ENCODE measurements at regions not wholly inside any gene's neighbourhood (a gene's known extent, or its start where the extent isn't known, plus 50 kb on each side); places are given as distances from the start of the nearest gene placed in this dataset.
A peak's percentile ranks its signal among the peaks of the same experiment; 100 is the strongest.

DNA sequence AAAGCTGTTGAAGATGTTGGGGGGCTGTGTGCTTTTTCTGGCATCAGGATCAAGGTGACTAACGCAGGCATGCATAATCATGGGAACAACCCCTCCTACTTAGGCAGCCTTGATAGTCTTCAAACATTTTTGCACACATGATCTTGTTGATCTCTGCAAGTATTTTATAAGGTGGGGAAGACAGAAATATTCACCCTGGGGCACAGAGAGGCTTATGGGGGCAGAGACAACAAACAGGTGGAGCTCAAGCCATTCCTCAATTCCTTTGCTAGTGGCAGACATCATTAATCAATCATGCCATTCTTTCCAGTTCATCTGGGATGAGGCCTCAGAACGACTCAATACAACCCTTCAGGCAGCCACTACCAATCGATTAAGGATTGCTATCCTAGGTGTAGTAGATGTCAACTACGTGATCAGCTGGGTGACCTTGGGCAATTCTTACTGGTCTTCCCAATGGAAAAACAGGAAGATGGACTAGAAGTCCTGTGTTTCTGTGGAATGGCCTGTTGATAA is 110.3 kb upstream of the SMAD3 start:
- no peak overlapping the region for H3K4me2 ChIP-seq (ENCODE audit: low read depth, low read length)
- intact Hi-C loops (cut with micrococcal nuclease) (no loop called here), dilution Hi-C loops (cut with HindIII; ENCODE audit: low sequenced_read_pairs, unreplicated experiment) (no loop called here), in situ Hi-C loops (cut with MboI; ENCODE audit: low sequenced_read_pairs) (no loop called here)
- no peak overlapping the region for H3K56ac ChIP-seq (ENCODE audit: extremely low read depth, insufficient read depth, low read length)
- H3K79me1 ChIP-seq (ENCODE audit: low read depth in 1 of 2, low read length in 2 of 2) = no peaks in the 10 kb centered on the region
- no peak overlapping the region for H3K4me3 ChIP-seq (ENCODE audit: insufficient read depth, low read depth, low read length)
- no peak overlapping the region for H4K8ac ChIP-seq (ENCODE audit: low read depth in 2 of 2, low read length in 2 of 2)
- no peaks in the 10 kb centered on the region for H3K9me3 ChIP-seq (ENCODE audit: control insufficient read depth, insufficient read depth, low read length)
- H3K9me1 ChIP-seq (ENCODE audit: insufficient read depth, low read length) = peaks cover 12% of the 10 kb centered on the region; the same call in 1 of the 2 replicates
- H2AK5ac ChIP-seq (ENCODE audit: low read depth, low read length) = no peak overlapping the region
- H3K23ac ChIP-seq (ENCODE audit: low read depth, low read length) = no peak overlapping the region
- 0 out of 2 replicates have a peak overlapping the region, but pooled peaks have one; percentile 0 for H2BK120ac ChIP-seq (ENCODE audit: low read depth, low read length)
- no peaks in the 10 kb centered on the region for H4K20me1 ChIP-seq (ENCODE audit: insufficient read depth, low read length)
- no peak overlapping the region for H4K5ac ChIP-seq (ENCODE audit: low read depth, low read length)
- ATAC-seq (ENCODE audit: low read depth) (no peak), DNase-seq (no peak)
- BruUV-seq (replicated peaks) = no TSS peak
- no peak overlapping the region for H3K27ac ChIP-seq (ENCODE audit: insufficient read depth, low read length)
- no peak overlapping the region for H4K91ac ChIP-seq (ENCODE audit: insufficient read depth, low read depth, low read length)
- H2BK5ac ChIP-seq (ENCODE audit: low read depth, low read length, poor library complexity, severe bottlenecking) = no peak overlapping the region
- ChIA-PET CTCF (no interaction called here), POLR2A (ENCODE audit: unreplicated experiment) (no interaction called here)
- no peaks in the 10 kb centered on the region for H3K36me3 ChIP-seq (ENCODE audit: control insufficient read depth, insufficient read depth, low read length)
- no CpG with 5 or more reads among the region's 4 CpGs for WGBS, 2 experiments (ENCODE audit: extremely low coverage in 2 of 2, insufficient read length in 1 of 2)
- H2BK20ac ChIP-seq (ENCODE audit: low read depth, low read length) = no peak overlapping the region; the same call in 1 of the 2 replicates
- no peak overlapping the region for H3K9ac ChIP-seq (ENCODE audit: low read depth, low read length)
- H2BK15ac ChIP-seq (ENCODE audit: low read depth, low read length) = no peak overlapping the region
- no peak overlapping the region for H2AFZ ChIP-seq (replicated peaks; ENCODE audit: low read length, poor library complexity)
- H3K18ac ChIP-seq (ENCODE audit: low read depth, low read length) = no peak overlapping the region
- no peak overlapping the region for H2AK9ac ChIP-seq (replicated peaks; ENCODE audit: low read depth, low read length, poor library complexity)
- H3K4me1 ChIP-seq (ENCODE audit: control insufficient read depth, insufficient read depth, low read length) = peaks cover 3% of the 10 kb centered on the region; the same call in 1 of the 2 replicates
- TF ChIP-seq MAZ (IDR thresholded peaks at IDR 0.05; ENCODE audit: borderline replicate concordance, low read depth, low read length) (no peak), ELK1 (IDR thresholded peaks at IDR 0.05; ENCODE audit: borderline replicate concordance, low read depth, low read length) (no peak), MAFK (IDR thresholded peaks at IDR 0.05; ENCODE audit: low read depth, low read length) (no peak), CEBPB (IDR thresholded peaks at IDR 0.05; ENCODE audit: low read depth, low read length) (no peak), RAD21 (IDR thresholded peaks at IDR 0.05; ENCODE audit: low read length) (no peak), FOS (IDR thresholded peaks at IDR 0.05; ENCODE audit: low read depth, low read length) (no peak), NFE2L2 (IDR thresholded peaks at IDR 0.05; ENCODE audit: low read depth, low read length) (no peak), USF2 (IDR thresholded peaks at IDR 0.05; ENCODE audit: low read depth, low read length) (no peak), RCOR1 (IDR thresholded peaks at IDR 0.05; ENCODE audit: insufficient replicate concordance, low read length) (no peak), SMC3 (IDR thresholded peaks at IDR 0.05; ENCODE audit: low read depth, low read length) (no peak)
- no peak overlapping the region for H3K4ac ChIP-seq (ENCODE audit: low read depth, low read length)
- no peak overlapping the region for H3K14ac ChIP-seq (replicated peaks; ENCODE audit: low read depth, low read length)
- peaks cover 5% of the 10 kb centered on the region for H3K27me3 ChIP-seq (ENCODE audit: control insufficient read depth, insufficient read depth, low read length)
